Neural cell (in vitro differentiated cells): ENCODE measurements at regions not wholly inside any gene's neighbourhood (a gene's known extent, or its start where the extent isn't known, plus 50 kb on each side); places are given as distances from the start of the nearest gene placed in this dataset.

Experiments
- H2AFZ ChIP-seq: fragments of 200-600, 300-800 bp; sonication (generic), shearing (Covaris generic); 2 replicates; pipeline ENCODE4 v1.6.0; 2014; ENCODE audit warnings: low read depth, mild to moderate bottlenecking, antibody characterized with exemption, low read length, moderate library complexity
- H3F3A ChIP-seq: fragments of 200-600 bp; shearing (Covaris generic); 2 replicates; pipeline ENCODE4 v1.6.1; 2016; ENCODE audit warnings: mild to moderate bottlenecking, moderate library complexity, mixed read lengths, antibody characterized with exemption, low read length; ENCODE audit not compliant: insufficient read depth, poor library complexity, severe bottlenecking
- H3K27ac ChIP-seq: fragments of 200-600, 300-800 bp; sonication (generic), shearing (Covaris generic); 2 replicates; pipeline ENCODE4 v1.5.1; 2014; ENCODE audit warnings: mild to moderate bottlenecking, low read length, moderate library complexity
- H3K27me3 ChIP-seq: fragments of 300-800, 200-600 bp; sonication (generic), shearing (Covaris generic); 2 replicates; pipeline ENCODE4 v1.6.0; 2014; ENCODE audit warnings: mild to moderate bottlenecking, low read depth, low read length, moderate library complexity; ENCODE audit not compliant: insufficient read depth
- H3K36me3 ChIP-seq: fragments of 300-800, 200-600 bp; sonication (generic), shearing (Covaris generic); 2 replicates; pipeline ENCODE4 v1.5.1; 2014; ENCODE audit warnings: mild to moderate bottlenecking, antibody characterized with exemption, low read length, moderate library complexity; ENCODE audit not compliant: insufficient read depth
- H3K4me2 ChIP-seq: fragments of 300-800, 200-600 bp; sonication (generic), shearing (Covaris generic); 2 replicates; pipeline ENCODE4 v1.6.0; 2014; ENCODE audit warnings: mild to moderate bottlenecking, low read length
- H3K4me3 ChIP-seq: fragments of 300-800, 200-600 bp; sonication (generic), shearing (Covaris generic); 2 replicates; pipeline ENCODE4 v1.5.1; 2014; ENCODE audit warnings: mild to moderate bottlenecking, low read length, moderate library complexity
- H3K79me2 ChIP-seq: fragments of 200-600 bp; shearing (Covaris generic); replicated peaks from 2 replicates; pipeline ENCODE4 v1.6.0; 2014; ENCODE audit warnings: mild to moderate bottlenecking, low read length, moderate library complexity; ENCODE audit not compliant: insufficient read depth
- H3K9ac ChIP-seq: fragments of 300-800, 200-600 bp; sonication (generic), shearing (Covaris generic); 2 replicates; pipeline ENCODE4 v1.6.1; 2016; ENCODE audit warnings: mild to moderate bottlenecking, low read length, mixed read lengths
- H3K9me2 ChIP-seq: fragments of 200-600 bp; shearing (Covaris generic); 2 replicates; pipeline ENCODE4 v1.6.1; 2016; ENCODE audit warnings: mild to moderate bottlenecking, low read length, mixed read lengths; ENCODE audit not compliant: insufficient read depth
- H3K9me3 ChIP-seq: fragments of 200-600, 300-800 bp; sonication (generic), shearing (Covaris generic); 2 replicates; pipeline ENCODE4 v1.6.1; 2016; ENCODE audit warnings: mild to moderate bottlenecking, mixed run types, low read length, moderate library complexity, mixed read lengths
- H4K20me1 ChIP-seq: fragments of 200-600 bp; shearing (Covaris generic); 2 replicates; pipeline ENCODE4 v1.6.1; 2016; ENCODE audit warnings: mild to moderate bottlenecking, mixed run types; ENCODE audit not compliant: insufficient read depth
- MXI1 ChIP-seq: fragments of 450-650 bp; conservative IDR thresholded peaks from 2 replicates; pipeline ENCODE4 v1.6.1; 2014; ENCODE audit warnings: antibody characterized with exemption, mild to moderate bottlenecking; ENCODE audit not compliant: poor library complexity, severe bottlenecking
- RAD21 ChIP-seq: fragments of 450-650 bp; conservative IDR thresholded peaks from 2 replicates; pipeline ENCODE4 v1.6.1; 2014; ENCODE audit warnings: antibody characterized with exemption, mild to moderate bottlenecking, moderate library complexity
- SMC3 ChIP-seq: fragments of 450-650 bp; conservative IDR thresholded peaks from 2 replicates; pipeline ENCODE4 v1.6.1; 2014; ENCODE audit warnings: antibody characterized with exemption, mild to moderate bottlenecking, moderate library complexity; ENCODE audit not compliant: poor library complexity
- TAF1 ChIP-seq: IDR thresholded peaks from 2 replicates; pipeline ENCODE4 v1.6.1; 2012; ENCODE audit warnings: low read depth
- TF ChIP-seq, protein P1 (sequence below): IDR thresholded peaks from 2 replicates; pipeline ENCODE4 v1.6.1; 2012; ENCODE audit warnings: borderline replicate concordance
- TF ChIP-seq, protein P2 (sequence below): fragments of 450-650 bp; IDR thresholded peaks from 2 replicates; pipeline ENCODE4 v1.5.1; 2014; ENCODE audit warnings: antibody characterized with exemption, mild to moderate bottlenecking, moderate library complexity; ENCODE audit not compliant: poor library complexity, severe bottlenecking

DNA sequence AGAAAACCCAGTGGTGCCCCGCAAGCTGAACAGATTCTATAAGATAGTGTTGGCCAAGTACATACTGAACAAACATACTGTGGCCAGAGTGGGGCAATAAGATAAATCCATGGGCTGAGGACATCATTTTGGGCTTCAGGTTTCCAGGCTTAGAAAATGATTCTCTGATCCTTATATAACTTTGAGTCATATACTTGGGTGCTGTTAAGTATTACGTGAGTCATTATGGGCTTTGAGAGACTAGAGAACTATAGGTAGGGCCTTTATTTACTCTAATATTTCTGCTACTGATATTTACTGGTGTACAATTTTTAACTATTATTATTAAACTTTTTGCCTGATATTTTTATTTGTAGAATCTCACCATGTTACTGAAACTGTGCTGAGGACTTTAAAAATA, 586.1 kb downstream of the CENPC start:
- Histone ChIP-seq H3K4me2 (no peak overlapping the region), H3K4me3 (no peak overlapping the region), H3K27ac (no peak overlapping the region), H3K36me3 (no peaks in the 10 kb centered on the region), H3K79me2 (no peaks in the 10 kb centered on the region), H3F3A (no peaks in the 10 kb centered on the region), H3K9me2 (no peaks in the 10 kb centered on the region), H3K27me3 (no peaks in the 10 kb centered on the region), H4K20me1 (no peaks in the 10 kb centered on the region), H3K9me3 (no peaks in the 10 kb centered on the region), H2AFZ (no peak overlapping the region), H3K9ac (no peak overlapping the region)
- TF ChIP-seq TAF1, result no peak
- TF ChIP-seq, protein P1, sequence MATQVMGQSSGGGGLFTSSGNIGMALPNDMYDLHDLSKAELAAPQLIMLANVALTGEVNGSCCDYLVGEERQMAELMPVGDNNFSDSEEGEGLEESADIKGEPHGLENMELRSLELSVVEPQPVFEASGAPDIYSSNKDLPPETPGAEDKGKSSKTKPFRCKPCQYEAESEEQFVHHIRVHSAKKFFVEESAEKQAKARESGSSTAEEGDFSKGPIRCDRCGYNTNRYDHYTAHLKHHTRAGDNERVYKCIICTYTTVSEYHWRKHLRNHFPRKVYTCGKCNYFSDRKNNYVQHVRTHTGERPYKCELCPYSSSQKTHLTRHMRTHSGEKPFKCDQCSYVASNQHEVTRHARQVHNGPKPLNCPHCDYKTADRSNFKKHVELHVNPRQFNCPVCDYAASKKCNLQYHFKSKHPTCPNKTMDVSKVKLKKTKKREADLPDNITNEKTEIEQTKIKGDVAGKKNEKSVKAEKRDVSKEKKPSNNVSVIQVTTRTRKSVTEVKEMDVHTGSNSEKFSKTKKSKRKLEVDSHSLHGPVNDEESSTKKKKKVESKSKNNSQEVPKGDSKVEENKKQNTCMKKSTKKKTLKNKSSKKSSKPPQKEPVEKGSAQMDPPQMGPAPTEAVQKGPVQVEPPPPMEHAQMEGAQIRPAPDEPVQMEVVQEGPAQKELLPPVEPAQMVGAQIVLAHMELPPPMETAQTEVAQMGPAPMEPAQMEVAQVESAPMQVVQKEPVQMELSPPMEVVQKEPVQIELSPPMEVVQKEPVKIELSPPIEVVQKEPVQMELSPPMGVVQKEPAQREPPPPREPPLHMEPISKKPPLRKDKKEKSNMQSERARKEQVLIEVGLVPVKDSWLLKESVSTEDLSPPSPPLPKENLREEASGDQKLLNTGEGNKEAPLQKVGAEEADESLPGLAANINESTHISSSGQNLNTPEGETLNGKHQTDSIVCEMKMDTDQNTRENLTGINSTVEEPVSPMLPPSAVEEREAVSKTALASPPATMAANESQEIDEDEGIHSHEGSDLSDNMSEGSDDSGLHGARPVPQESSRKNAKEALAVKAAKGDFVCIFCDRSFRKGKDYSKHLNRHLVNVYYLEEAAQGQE, result no peak
- no peak for TF ChIP-seq MXI1

DNA sequence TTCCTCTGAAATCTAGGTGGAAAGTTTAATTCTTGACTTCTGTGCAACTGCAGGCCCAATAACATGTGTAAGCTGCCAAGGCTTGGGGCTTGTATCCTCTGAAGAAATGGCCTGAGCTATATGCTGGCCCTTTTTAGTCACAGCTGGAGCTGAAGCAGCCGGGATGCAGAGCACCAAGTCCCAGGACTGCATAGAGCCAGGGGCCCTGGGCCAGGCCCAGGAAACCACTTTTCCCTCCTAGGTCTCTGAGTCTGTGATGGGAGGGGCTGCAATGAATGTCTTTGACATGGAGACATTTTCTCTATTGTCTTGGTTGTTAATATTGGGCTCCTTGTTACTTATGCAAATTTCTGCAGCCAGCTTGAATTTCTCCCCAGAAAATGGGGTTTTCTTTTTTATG, 588.5 kb downstream of the CENPC start:
- TF ChIP-seq, protein P1, result no peak
- TF ChIP-seq MXI1, result no peak
- no peak for TF ChIP-seq RAD21
- H3K9me3 ChIP-seq, result no peaks in the 10 kb centered on the region
- H3K27ac ChIP-seq, result no peak overlapping the region
- no peaks in the 10 kb centered on the region for H3K27me3 ChIP-seq
- no peaks in the 10 kb centered on the region for H4K20me1 ChIP-seq
- H2AFZ ChIP-seq, result no peak overlapping the region
- no peak overlapping the region for H3K4me3 ChIP-seq
- no peaks in the 10 kb centered on the region for H3F3A ChIP-seq
- no peaks in the 10 kb centered on the region for H3K79me2 ChIP-seq
- no peaks in the 10 kb centered on the region for H3K9me2 ChIP-seq
- no peaks in the 10 kb centered on the region for H3K36me3 ChIP-seq
- H3K4me2 ChIP-seq, result no peak overlapping the region
- H3K9ac ChIP-seq, result no peak overlapping the region

DNA sequence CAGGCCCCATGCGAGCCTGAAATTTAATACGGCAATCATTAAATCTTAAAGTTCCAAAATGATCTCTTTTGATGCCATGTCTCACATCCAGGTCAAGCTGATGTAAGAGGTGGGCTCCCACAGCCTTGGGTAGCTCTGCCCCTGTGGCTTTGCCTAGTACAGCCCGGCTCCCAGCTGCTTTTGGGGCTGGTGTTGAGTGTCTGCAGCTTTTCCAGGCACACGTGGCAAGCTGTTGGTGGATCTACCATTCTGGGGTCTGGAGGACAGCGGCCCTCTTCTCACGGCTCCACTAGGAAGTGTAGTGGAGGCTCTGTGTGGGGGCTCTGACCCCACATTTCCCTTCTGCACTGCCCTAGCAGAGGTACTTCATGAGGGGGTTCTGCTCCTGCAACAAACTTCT, 588.9 kb downstream of the CENPC start:
- H3F3A ChIP-seq, result no peaks in the 10 kb centered on the region
- no peak overlapping the region for H3K4me2 ChIP-seq
- H3K4me3 ChIP-seq, result no peak overlapping the region
- no peak overlapping the region for H3K9ac ChIP-seq
- no peaks in the 10 kb centered on the region for H3K27me3 ChIP-seq
- no peaks in the 10 kb centered on the region for H4K20me1 ChIP-seq
- no peaks in the 10 kb centered on the region for H3K9me3 ChIP-seq
- TF ChIP-seq, protein P2, sequence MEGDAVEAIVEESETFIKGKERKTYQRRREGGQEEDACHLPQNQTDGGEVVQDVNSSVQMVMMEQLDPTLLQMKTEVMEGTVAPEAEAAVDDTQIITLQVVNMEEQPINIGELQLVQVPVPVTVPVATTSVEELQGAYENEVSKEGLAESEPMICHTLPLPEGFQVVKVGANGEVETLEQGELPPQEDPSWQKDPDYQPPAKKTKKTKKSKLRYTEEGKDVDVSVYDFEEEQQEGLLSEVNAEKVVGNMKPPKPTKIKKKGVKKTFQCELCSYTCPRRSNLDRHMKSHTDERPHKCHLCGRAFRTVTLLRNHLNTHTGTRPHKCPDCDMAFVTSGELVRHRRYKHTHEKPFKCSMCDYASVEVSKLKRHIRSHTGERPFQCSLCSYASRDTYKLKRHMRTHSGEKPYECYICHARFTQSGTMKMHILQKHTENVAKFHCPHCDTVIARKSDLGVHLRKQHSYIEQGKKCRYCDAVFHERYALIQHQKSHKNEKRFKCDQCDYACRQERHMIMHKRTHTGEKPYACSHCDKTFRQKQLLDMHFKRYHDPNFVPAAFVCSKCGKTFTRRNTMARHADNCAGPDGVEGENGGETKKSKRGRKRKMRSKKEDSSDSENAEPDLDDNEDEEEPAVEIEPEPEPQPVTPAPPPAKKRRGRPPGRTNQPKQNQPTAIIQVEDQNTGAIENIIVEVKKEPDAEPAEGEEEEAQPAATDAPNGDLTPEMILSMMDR, result no peak
- TF ChIP-seq SMC3, result no peak
- H2AFZ ChIP-seq, result no peak overlapping the region
- H3K36me3 ChIP-seq, result no peaks in the 10 kb centered on the region
- H3K79me2 ChIP-seq, result no peaks in the 10 kb centered on the region
- no peaks in the 10 kb centered on the region for H3K9me2 ChIP-seq
- H3K27ac ChIP-seq, result no peak overlapping the region
